Femur (tissue), 1 donor: ENCODE measurements at regions not wholly inside any gene's neighbourhood (a gene's known extent, or its start where the extent isn't known, plus 50 kb on each side); places are given as distances from the start of the nearest gene placed in this dataset.
A peak's percentile ranks its signal among the peaks of the same experiment; 100 is the strongest.

Experiments
- DNase-seq: peaks from one replicate; pipeline ENCODE4 v3.0.0-alpha.2; 2017

DNA sequence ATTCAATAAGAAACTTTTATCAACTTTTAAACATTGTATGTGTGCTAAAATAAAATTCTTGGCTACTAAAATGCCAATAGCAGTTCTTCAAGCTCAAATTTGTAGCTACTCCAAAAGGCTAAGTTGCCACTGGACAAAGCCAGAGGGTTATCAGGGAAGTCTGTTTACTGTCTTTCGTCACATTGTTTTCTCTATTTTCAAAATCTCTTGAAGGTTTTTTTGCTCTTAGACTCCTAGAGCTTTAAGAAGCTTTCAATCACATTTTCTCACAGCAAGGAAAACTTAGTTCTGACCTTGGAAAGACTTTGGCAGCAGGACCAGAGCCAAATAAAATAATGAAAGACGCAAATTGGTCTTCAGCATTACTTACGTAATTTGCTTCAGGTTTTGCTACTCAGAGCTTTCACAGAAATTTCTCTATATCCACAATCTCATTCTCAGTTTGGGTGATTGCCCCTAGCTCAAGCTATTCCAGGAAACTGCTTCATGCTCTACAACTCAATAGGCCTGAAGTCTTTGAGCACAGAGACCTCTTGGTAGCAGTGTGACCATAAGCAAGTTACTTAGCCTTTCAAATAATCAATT, 257.7 kb downstream of the GABRG2 start:
- DNase-seq: no peak

- no peak for DNase-seq
Measured at GRCh38 chr5:162334944-162335343, 267.4 kb downstream of the GABRG2 start.

- DNase-seq: no peak
Measured at GRCh38 chr5:162360373-162360931, 292.9 kb downstream of the GABRG2 start.

GRCh38 chr5:162372256-162372655, 304.7 kb downstream of the GABRG2 start:
- peak; percentile 35 for DNase-seq

GRCh38 chr5:162377895-162378294, 310.3 kb downstream of the GABRG2 start:
- DNase-seq: no peak

DNA sequence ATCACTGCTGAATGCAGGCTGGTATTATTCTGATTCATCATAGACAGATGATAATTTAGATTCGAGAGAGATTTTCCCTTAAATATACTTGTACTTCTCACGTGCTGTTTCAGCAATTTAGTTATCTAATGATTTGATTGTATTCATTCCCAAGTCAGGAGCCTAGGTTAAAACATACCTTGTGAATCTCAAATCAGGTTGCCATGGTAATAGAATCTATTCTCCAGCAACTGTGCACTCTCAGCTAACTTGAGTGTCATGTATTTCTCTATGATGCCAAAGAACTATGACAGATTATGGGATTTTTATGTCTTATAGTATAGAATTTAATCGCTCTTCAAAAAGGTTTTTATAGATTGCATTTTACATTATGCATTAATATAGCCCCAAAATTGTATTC, 315.3 kb downstream of the GABRG2 start:
- DNase-seq: no peak

- DNase-seq: no peak
Measured at GRCh38 chr5:162384225-162384624, 316.7 kb downstream of the GABRG2 start.

- no peak for DNase-seq
Measured at GRCh38 chr5:162391833-162392232, 324.3 kb downstream of the GABRG2 start.

- DNase-seq: no peak
Measured at GRCh38 chr5:162392336-162392735, 324.8 kb downstream of the GABRG2 start.

- DNase-seq: peak; percentile 16
Measured at GRCh38 chr5:162393534-162393933, 326.0 kb downstream of the GABRG2 start.

DNA sequence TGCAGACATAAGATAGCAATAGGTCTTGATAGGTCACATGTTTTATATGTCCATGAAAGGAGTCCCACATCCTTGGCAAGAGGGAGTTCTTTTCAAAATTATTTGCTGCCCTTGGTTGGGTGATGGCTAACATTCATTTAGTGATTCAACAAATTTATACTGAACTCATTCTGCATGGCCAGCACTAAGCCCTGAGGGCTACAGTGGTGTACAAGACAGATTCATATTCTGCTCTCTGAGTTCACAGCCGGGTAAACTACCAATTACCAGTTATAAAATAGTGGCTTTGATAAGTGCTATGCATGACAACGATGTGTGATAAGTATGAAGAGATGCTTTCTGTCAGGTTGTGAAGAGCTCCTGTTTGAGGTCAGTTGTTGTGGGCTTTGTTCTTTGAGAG, 340.0 kb downstream of the GABRG2 start:
- DNase-seq: no peak

GRCh38 chr5:162410365-162410764, 342.8 kb downstream of the GABRG2 start:
- DNase-seq: no peak

DNA sequence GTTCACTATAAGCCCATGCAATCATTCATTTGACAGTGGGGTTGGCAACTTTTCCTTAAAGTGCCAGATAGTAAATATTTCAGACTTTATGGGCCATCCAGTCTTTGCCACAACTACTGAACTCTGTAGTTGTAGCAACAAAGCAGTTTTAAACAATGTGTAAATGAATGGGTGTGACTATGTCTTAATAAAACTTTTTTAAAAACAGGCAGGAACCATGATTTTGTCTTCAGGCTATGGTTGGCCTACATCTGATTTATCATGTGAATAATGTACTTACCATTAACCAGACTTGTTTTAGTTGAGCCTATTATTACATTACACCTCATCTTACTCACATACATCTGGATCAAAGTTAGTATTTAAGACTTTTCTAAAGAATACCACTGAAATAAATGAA, 361.6 kb downstream of the GABRG2 start:
- no peak for DNase-seq

GRCh38 chr5:162434281-162434680, 366.7 kb downstream of the GABRG2 start:
- DNase-seq: no peak

GRCh38 chr5:162436055-162436454, 368.5 kb downstream of the GABRG2 start:
- DNase-seq: no peak

- DNase-seq: no peak
Measured at GRCh38 chr5:162444129-162444762, 376.7 kb downstream of the GABRG2 start.

DNA sequence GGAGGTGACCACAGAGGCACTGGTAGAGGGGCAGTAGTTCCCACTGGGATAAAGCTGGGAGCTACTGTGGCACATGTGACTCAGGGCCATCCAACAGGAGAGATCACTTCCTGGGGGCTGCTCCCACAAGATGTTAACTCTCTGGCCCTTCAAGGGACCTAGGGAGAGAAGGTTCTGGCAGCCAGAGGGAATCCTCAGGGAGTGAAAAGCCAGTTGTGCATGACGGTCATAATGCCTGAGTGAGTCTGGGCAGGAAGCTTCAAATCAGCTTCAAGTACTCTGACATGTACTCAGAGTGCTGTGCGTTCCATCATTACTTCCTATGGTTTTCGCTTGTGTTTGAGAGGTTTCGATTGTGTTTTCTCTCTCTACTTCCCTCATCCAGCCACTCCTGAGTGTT, 388.5 kb downstream of the GABRG2 start:
- DNase-seq: no peak

GRCh38 chr5:162466011-162466410, 398.4 kb downstream of the GABRG2 start:
- DNase-seq: no peak

DNA sequence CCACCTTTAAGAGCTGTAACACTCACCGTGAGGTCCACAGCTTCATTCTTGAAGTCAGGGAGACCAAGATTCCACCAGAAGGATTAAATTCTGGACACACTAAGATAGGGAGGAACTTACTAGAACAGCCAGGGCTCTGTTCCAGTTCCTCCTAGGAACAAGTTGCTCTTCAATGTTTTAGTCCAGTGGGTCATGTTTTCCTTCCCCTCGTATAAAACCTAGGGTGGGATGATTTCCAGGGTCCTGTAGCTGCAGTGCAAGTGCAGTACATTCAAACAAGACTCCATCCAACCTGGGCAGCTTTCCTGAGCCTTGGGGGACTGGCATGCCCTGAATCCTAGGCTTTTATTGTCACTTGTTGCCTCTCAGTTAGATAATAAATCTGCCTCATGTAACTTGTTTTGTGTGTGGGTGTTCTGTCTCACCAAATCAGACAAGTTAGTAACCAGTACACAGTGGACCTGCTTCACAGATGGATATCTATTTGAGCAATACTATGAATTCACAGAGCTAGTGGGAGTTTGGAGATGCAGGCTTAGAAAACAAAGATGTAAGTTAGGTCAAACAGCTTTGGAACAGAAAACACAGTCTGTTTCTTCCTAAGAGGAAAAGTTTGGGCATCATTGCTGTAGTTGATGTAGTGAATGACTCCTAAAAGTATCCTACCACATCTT, 405.6 kb downstream of the GABRG2 start:
- no peak for DNase-seq

DNA sequence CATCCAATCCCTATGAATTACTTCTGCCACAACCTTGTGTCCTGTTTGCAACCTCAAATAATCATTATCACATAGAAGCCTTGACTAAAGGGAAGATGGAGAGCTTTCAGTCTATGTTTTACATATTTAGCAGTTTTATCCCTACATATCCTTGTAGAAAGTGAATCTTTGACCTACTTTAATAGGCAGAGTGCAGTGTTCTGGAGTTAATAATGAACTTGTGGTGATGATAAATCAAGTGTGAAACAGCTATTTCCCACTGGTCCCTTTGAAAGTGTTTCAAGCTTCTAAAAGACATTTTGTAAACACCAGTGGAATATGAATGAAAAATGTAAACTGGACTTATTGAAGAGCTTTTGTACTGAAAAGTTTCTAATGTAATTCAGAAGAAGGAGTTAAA, 406.7 kb downstream of the GABRG2 start:
- DNase-seq: no peak

- DNase-seq: no peak
Measured at GRCh38 chr5:162484095-162484494, 416.5 kb downstream of the GABRG2 start.

- no peak for DNase-seq
Measured at GRCh38 chr5:162484986-162485385, 417.4 kb downstream of the GABRG2 start.

GRCh38 chr5:162485666-162486292, 418.2 kb downstream of the GABRG2 start:
- DNase-seq: no peak
